Neural cell (in vitro differentiated cells): ENCODE measurements at regions not wholly inside any gene's neighbourhood (a gene's known extent, or its start where the extent isn't known, plus 50 kb on each side); places are given as distances from the start of the nearest gene placed in this dataset.

ENCODE experiments used
- H2AFZ ChIP-seq: fragments of 200-600, 300-800 bp; sonication (generic), shearing (Covaris generic); 2 replicates; pipeline ENCODE4 v1.6.0; 2014; ENCODE audit warnings: low read depth, mild to moderate bottlenecking, antibody characterized with exemption, low read length, moderate library complexity
- H3F3A ChIP-seq: fragments of 200-600 bp; shearing (Covaris generic); 2 replicates; pipeline ENCODE4 v1.6.1; 2016; ENCODE audit warnings: mild to moderate bottlenecking, moderate library complexity, mixed read lengths, antibody characterized with exemption, low read length; ENCODE audit not compliant: insufficient read depth, poor library complexity, severe bottlenecking
- H3K27ac ChIP-seq: fragments of 200-600, 300-800 bp; sonication (generic), shearing (Covaris generic); 2 replicates; pipeline ENCODE4 v1.5.1; 2014; ENCODE audit warnings: mild to moderate bottlenecking, low read length, moderate library complexity
- H3K27me3 ChIP-seq: fragments of 300-800, 200-600 bp; sonication (generic), shearing (Covaris generic); 2 replicates; pipeline ENCODE4 v1.6.0; 2014; ENCODE audit warnings: mild to moderate bottlenecking, low read depth, low read length, moderate library complexity; ENCODE audit not compliant: insufficient read depth
- H3K36me3 ChIP-seq: fragments of 300-800, 200-600 bp; sonication (generic), shearing (Covaris generic); 2 replicates; pipeline ENCODE4 v1.5.1; 2014; ENCODE audit warnings: mild to moderate bottlenecking, antibody characterized with exemption, low read length, moderate library complexity; ENCODE audit not compliant: insufficient read depth
- H3K4me2 ChIP-seq: fragments of 300-800, 200-600 bp; sonication (generic), shearing (Covaris generic); 2 replicates; pipeline ENCODE4 v1.6.0; 2014; ENCODE audit warnings: mild to moderate bottlenecking, low read length
- H3K4me3 ChIP-seq: fragments of 300-800, 200-600 bp; sonication (generic), shearing (Covaris generic); 2 replicates; pipeline ENCODE4 v1.5.1; 2014; ENCODE audit warnings: mild to moderate bottlenecking, low read length, moderate library complexity
- H3K79me2 ChIP-seq: fragments of 200-600 bp; shearing (Covaris generic); replicated peaks from 2 replicates; pipeline ENCODE4 v1.6.0; 2014; ENCODE audit warnings: mild to moderate bottlenecking, low read length, moderate library complexity; ENCODE audit not compliant: insufficient read depth
- H3K9ac ChIP-seq: fragments of 300-800, 200-600 bp; sonication (generic), shearing (Covaris generic); 2 replicates; pipeline ENCODE4 v1.6.1; 2016; ENCODE audit warnings: mild to moderate bottlenecking, low read length, mixed read lengths
- H3K9me2 ChIP-seq: fragments of 200-600 bp; shearing (Covaris generic); 2 replicates; pipeline ENCODE4 v1.6.1; 2016; ENCODE audit warnings: mild to moderate bottlenecking, low read length, mixed read lengths; ENCODE audit not compliant: insufficient read depth
- H3K9me3 ChIP-seq: fragments of 200-600, 300-800 bp; sonication (generic), shearing (Covaris generic); 2 replicates; pipeline ENCODE4 v1.6.1; 2016; ENCODE audit warnings: mild to moderate bottlenecking, mixed run types, low read length, moderate library complexity, mixed read lengths
- H4K20me1 ChIP-seq: fragments of 200-600 bp; shearing (Covaris generic); 2 replicates; pipeline ENCODE4 v1.6.1; 2016; ENCODE audit warnings: mild to moderate bottlenecking, mixed run types; ENCODE audit not compliant: insufficient read depth
- EP300 ChIP-seq: fragments of 450-650 bp; conservative IDR thresholded peaks from 2 replicates; pipeline ENCODE4 v1.6.1; 2014; ENCODE audit warnings: antibody characterized with exemption, mild to moderate bottlenecking, moderate library complexity; ENCODE audit not compliant: poor library complexity, severe bottlenecking
- EZH2 ChIP-seq: fragments of 200-600, 300-800 bp; shearing (Covaris generic), sonication (generic); IDR thresholded peaks from 2 replicates; pipeline ENCODE4 v1.6.1; 2014; ENCODE audit warnings: antibody characterized with exemption, low read length, borderline replicate concordance, mild to moderate bottlenecking; ENCODE audit not compliant: insufficient read depth, poor library complexity, severe bottlenecking
- MXI1 ChIP-seq: fragments of 450-650 bp; conservative IDR thresholded peaks from 2 replicates; pipeline ENCODE4 v1.6.1; 2014; ENCODE audit warnings: antibody characterized with exemption, mild to moderate bottlenecking; ENCODE audit not compliant: poor library complexity, severe bottlenecking
- POLR2AphosphoS5 ChIP-seq: IDR thresholded peaks from 2 replicates; pipeline ENCODE4 v1.6.1; 2012
- RAD21 ChIP-seq: fragments of 450-650 bp; conservative IDR thresholded peaks from 2 replicates; pipeline ENCODE4 v1.6.1; 2014; ENCODE audit warnings: antibody characterized with exemption, mild to moderate bottlenecking, moderate library complexity
- SMC3 ChIP-seq: fragments of 450-650 bp; conservative IDR thresholded peaks from 2 replicates; pipeline ENCODE4 v1.6.1; 2014; ENCODE audit warnings: antibody characterized with exemption, mild to moderate bottlenecking, moderate library complexity; ENCODE audit not compliant: poor library complexity
- TAF1 ChIP-seq: IDR thresholded peaks from 2 replicates; pipeline ENCODE4 v1.6.1; 2012; ENCODE audit warnings: low read depth
- TF ChIP-seq, protein P1 (sequence below): fragments of 450-650 bp; IDR thresholded peaks from 2 replicates; pipeline ENCODE4 v1.5.1; 2014; ENCODE audit warnings: antibody characterized with exemption, mild to moderate bottlenecking, moderate library complexity; ENCODE audit not compliant: poor library complexity, severe bottlenecking
- TF ChIP-seq, protein P2 (sequence below): IDR thresholded peaks from 2 replicates; pipeline ENCODE4 v1.6.1; 2012; ENCODE audit warnings: borderline replicate concordance

DNA sequence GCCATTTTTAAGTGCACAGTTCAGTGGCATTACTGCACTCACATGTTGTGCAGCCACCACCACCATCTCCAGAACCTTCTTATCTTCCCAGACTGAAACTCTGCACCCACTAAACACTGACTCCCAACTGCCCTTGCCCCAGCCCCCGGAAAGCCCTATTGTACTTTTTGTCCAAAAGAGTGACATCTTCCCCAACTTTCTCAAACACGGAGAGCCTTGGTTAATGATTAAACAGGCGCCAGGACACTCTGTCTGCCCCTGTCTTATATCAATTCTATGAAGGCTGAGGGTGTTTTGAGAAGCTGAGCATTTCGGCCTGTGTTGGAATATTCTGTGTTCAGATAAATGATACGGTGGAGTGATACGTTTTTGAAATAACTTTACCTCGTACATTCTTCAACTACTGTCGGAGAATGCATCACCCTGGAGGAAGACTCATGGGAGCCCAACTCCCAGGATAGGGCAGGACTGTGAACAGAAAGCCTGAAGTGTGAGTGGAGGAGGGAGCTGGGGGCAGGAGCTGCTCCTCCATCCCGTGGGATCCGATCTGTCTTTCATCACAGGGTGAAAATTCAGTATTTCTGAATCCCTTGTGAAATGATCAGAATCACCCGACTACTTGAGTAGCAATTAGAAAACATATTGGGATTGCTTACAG lies 68.7 kb upstream of the FOXC1 start:
- Histone ChIP-seq H2AFZ (no peak overlapping the region), H3K36me3 (no peaks in the 10 kb centered on the region), H4K20me1 (no peaks in the 10 kb centered on the region), H3K9ac (no peak overlapping the region), H3K4me3 (no peak overlapping the region), H3K4me2 (no peak overlapping the region), H3K79me2 (no peaks in the 10 kb centered on the region), H3K27ac (no peak overlapping the region), H3K9me3 (no peaks in the 10 kb centered on the region), H3K27me3 (no peaks in the 10 kb centered on the region), H3F3A (no peaks in the 10 kb centered on the region), H3K9me2 (no peaks in the 10 kb centered on the region)
- TF ChIP-seq POLR2AphosphoS5 = no peak
- TF ChIP-seq SMC3 = no peak

DNA sequence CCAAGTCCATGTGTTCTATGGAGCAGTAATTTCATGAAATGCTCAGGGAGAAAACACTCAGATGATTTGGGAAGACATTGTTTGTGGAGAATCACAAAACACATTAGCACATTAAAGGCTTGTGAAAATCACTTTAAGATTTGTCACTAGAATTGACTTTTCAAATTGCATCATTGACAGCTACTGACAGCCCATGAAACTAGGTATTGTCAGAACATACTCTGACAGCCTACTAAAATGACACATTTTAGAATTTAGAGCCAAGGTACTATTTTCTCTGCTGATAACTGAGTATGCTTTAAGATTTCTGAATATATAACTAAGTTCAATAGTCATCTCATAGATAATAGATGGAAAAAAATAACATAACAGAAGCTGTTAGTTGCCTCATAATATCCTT lies 67.4 kb upstream of the FOXC1 start:
- Histone ChIP-seq H3K36me3 (no peaks in the 10 kb centered on the region), H3F3A (no peaks in the 10 kb centered on the region), H3K79me2 (no peaks in the 10 kb centered on the region), H3K27ac (peak overlapping the region; percentile 32), H3K27me3 (no peaks in the 10 kb centered on the region), H2AFZ (no peak overlapping the region), H3K4me3 (no peak overlapping the region), H3K9ac (no peak overlapping the region), H3K9me3 (no peaks in the 10 kb centered on the region), H3K4me2 (no peak overlapping the region), H3K9me2 (no peaks in the 10 kb centered on the region), H4K20me1 (no peaks in the 10 kb centered on the region)
- TF ChIP-seq POLR2AphosphoS5 (peak; percentile 55), MXI1 (no peak), RAD21 (no peak), EZH2 (no peak), SMC3 (no peak), TAF1 (no peak), EP300 (peak; percentile 89)
- TF ChIP-seq, protein P1, sequence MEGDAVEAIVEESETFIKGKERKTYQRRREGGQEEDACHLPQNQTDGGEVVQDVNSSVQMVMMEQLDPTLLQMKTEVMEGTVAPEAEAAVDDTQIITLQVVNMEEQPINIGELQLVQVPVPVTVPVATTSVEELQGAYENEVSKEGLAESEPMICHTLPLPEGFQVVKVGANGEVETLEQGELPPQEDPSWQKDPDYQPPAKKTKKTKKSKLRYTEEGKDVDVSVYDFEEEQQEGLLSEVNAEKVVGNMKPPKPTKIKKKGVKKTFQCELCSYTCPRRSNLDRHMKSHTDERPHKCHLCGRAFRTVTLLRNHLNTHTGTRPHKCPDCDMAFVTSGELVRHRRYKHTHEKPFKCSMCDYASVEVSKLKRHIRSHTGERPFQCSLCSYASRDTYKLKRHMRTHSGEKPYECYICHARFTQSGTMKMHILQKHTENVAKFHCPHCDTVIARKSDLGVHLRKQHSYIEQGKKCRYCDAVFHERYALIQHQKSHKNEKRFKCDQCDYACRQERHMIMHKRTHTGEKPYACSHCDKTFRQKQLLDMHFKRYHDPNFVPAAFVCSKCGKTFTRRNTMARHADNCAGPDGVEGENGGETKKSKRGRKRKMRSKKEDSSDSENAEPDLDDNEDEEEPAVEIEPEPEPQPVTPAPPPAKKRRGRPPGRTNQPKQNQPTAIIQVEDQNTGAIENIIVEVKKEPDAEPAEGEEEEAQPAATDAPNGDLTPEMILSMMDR = no peak
- TF ChIP-seq, protein P2, sequence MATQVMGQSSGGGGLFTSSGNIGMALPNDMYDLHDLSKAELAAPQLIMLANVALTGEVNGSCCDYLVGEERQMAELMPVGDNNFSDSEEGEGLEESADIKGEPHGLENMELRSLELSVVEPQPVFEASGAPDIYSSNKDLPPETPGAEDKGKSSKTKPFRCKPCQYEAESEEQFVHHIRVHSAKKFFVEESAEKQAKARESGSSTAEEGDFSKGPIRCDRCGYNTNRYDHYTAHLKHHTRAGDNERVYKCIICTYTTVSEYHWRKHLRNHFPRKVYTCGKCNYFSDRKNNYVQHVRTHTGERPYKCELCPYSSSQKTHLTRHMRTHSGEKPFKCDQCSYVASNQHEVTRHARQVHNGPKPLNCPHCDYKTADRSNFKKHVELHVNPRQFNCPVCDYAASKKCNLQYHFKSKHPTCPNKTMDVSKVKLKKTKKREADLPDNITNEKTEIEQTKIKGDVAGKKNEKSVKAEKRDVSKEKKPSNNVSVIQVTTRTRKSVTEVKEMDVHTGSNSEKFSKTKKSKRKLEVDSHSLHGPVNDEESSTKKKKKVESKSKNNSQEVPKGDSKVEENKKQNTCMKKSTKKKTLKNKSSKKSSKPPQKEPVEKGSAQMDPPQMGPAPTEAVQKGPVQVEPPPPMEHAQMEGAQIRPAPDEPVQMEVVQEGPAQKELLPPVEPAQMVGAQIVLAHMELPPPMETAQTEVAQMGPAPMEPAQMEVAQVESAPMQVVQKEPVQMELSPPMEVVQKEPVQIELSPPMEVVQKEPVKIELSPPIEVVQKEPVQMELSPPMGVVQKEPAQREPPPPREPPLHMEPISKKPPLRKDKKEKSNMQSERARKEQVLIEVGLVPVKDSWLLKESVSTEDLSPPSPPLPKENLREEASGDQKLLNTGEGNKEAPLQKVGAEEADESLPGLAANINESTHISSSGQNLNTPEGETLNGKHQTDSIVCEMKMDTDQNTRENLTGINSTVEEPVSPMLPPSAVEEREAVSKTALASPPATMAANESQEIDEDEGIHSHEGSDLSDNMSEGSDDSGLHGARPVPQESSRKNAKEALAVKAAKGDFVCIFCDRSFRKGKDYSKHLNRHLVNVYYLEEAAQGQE = no peak

DNA sequence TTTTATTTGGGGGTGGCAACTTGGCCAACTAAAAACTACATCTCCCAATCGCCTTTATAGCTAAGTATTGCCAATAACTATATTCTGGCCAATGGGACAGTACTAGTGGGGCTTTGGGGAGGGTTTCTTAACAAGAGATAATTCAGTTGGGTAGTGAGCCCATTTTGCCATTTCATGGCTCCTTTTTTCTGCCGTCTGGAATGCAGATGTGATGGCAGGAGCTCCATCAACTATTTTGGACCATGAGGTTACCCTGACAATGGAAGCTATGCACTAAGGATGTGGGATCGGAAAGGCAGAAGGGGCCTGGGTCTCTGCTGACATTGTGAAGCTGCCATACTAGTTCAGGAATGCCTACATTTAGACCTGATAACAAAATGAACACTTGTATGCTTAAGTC lies 67.0 kb upstream of the FOXC1 start:
- Histone ChIP-seq H4K20me1 (no peaks in the 10 kb centered on the region), H3K4me2 (no peak overlapping the region), H3K9me3 (no peaks in the 10 kb centered on the region), H3K27ac (peak overlapping the region; percentile 32), H3K36me3 (no peaks in the 10 kb centered on the region), H2AFZ (no peak overlapping the region), H3K4me3 (no peak overlapping the region), H3F3A (no peaks in the 10 kb centered on the region), H3K9ac (no peak overlapping the region), H3K79me2 (no peaks in the 10 kb centered on the region), H3K9me2 (no peaks in the 10 kb centered on the region), H3K27me3 (no peaks in the 10 kb centered on the region)
- no peak for TF ChIP-seq POLR2AphosphoS5
- no peak for TF ChIP-seq TAF1
- no peak for TF ChIP-seq EP300
